ENCODE measurements at regions not wholly inside any gene's neighbourhood (a gene's known extent, or its start where the extent isn't known, plus 50 kb on each side); places are given as distances from the start of the nearest gene placed in this dataset.

GRCh38 chr5:43889233-43889632 lies 286.3 kb downstream of the NNT start:
- Histone ChIP-seq H3K4me3 (ENCODE audit: low read depth, low read length) (no peak overlapping the region), H3K9me3 (ENCODE audit: severe bottlenecking) (no peaks in the 10 kb centered on the region), H3K27me3 (ENCODE audit: insufficient read depth, low read depth, severe bottlenecking) (peaks cover 31% of the 10 kb centered on the region), H3K36me3 (no peaks in the 10 kb centered on the region), H3K27ac (no peak overlapping the region)
- no peak for DNase-seq
- TF ChIP-seq CTCF (IDR thresholded peaks at IDR 0.05; ENCODE audit: low read depth, low read length), result no peak

GRCh38 chr5:43875741-43876140 lies 272.8 kb downstream of the NNT start:
- Histone ChIP-seq H3K4me3 (ENCODE audit: low read depth, low read length) (no peak overlapping the region), H3K36me3 (no peaks in the 10 kb centered on the region), H3K27ac (no peak overlapping the region), H3K9me3 (ENCODE audit: severe bottlenecking) (no peaks in the 10 kb centered on the region), H3K27me3 (ENCODE audit: insufficient read depth, low read depth, severe bottlenecking) (peaks cover 31% of the 10 kb centered on the region)
- TF ChIP-seq CTCF (IDR thresholded peaks at IDR 0.05; ENCODE audit: low read depth, low read length), result no peak
- DNase-seq, result no peak

- Histone ChIP-seq H3K27ac (no peak overlapping the region), H3K4me3 (ENCODE audit: low read depth, low read length) (no peak overlapping the region), H3K27me3 (ENCODE audit: insufficient read depth, low read depth, severe bottlenecking) (peaks cover 27% of the 10 kb centered on the region), H3K9me3 (ENCODE audit: severe bottlenecking) (no peaks in the 10 kb centered on the region), H3K36me3 (no peaks in the 10 kb centered on the region)
- DNase-seq, result no peak
- TF ChIP-seq CTCF (IDR thresholded peaks at IDR 0.05; ENCODE audit: low read depth, low read length), result no peak
Observed at GRCh38 chr5:43874772-43875171, 271.8 kb downstream of the NNT start.

GRCh38 chr5:43873791-43874190 lies 270.8 kb downstream of the NNT start:
- H3K4me3 ChIP-seq (ENCODE audit: low read depth, low read length), result no peak overlapping the region
- H3K27me3 ChIP-seq (ENCODE audit: insufficient read depth, low read depth, severe bottlenecking), result peaks cover 28% of the 10 kb centered on the region
- no peak overlapping the region for H3K27ac ChIP-seq
- H3K9me3 ChIP-seq (ENCODE audit: severe bottlenecking), result no peaks in the 10 kb centered on the region
- no peak for DNase-seq
- TF ChIP-seq CTCF (IDR thresholded peaks at IDR 0.05; ENCODE audit: low read depth, low read length), result no peak
- no peaks in the 10 kb centered on the region for H3K36me3 ChIP-seq

GRCh38 chr5:43859309-43859708 lies 256.3 kb downstream of the NNT start:
- no peak for DNase-seq
- TF ChIP-seq CTCF (IDR thresholded peaks at IDR 0.05; ENCODE audit: low read depth, low read length), result no peak
- Histone ChIP-seq H3K36me3 (no peaks in the 10 kb centered on the region), H3K27ac (no peak overlapping the region), H3K9me3 (ENCODE audit: severe bottlenecking) (no peaks in the 10 kb centered on the region), H3K27me3 (ENCODE audit: insufficient read depth, low read depth, severe bottlenecking) (peaks cover 30% of the 10 kb centered on the region), H3K4me3 (ENCODE audit: low read depth, low read length) (no peak overlapping the region)

- Histone ChIP-seq H3K36me3 (no peaks in the 10 kb centered on the region), H3K27ac (no peak overlapping the region), H3K4me3 (ENCODE audit: low read depth, low read length) (no peak overlapping the region), H3K27me3 (ENCODE audit: insufficient read depth, low read depth, severe bottlenecking) (peaks cover 50% of the 10 kb centered on the region), H3K9me3 (ENCODE audit: severe bottlenecking) (no peaks in the 10 kb centered on the region)
- TF ChIP-seq CTCF (IDR thresholded peaks at IDR 0.05; ENCODE audit: low read depth, low read length), result no peak
- no peak for DNase-seq
Observed at GRCh38 chr5:43855452-43855851, 252.5 kb downstream of the NNT start.
